ENCODE measurements at regions not wholly inside any gene's neighbourhood (a gene's known extent, or its start where the extent isn't known, plus 50 kb on each side); places are given as distances from the start of the nearest gene placed in this dataset.

DNA sequence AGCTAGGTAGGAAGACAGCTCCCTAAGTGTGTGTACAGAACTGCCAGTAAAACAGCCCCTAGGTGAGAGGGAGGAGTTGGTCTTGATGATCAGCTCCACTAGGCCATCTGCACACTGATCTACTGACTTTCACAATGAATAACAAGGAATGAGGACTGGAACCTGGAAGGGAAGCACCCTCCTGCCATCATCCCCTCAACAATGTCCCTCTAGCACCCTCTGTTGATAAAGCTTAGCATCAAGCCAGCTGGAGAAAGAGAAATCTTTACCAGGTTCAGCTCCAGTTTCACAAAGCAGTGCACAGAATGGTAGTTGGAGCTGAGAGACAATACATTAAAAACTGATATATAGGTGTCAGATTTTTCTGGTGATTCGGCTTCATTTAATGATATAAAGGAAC, 57.2 kb upstream of the IRAK1BP1 start:
- no peak overlapping the region for H3K4me3 ChIP-seq (ENCODE audit: low read depth, low read length)
- ChIA-PET CTCF (interaction anchor here (0.5 to 2.6 kb wide), 21 partner anchors 13 to 1306 kb away, joined by 3 to 36 read pairs (median 3); no protein-coding TSS in a partner anchor), POLR2A (no interaction called here)
- TF ChIP-seq, protein P1, sequence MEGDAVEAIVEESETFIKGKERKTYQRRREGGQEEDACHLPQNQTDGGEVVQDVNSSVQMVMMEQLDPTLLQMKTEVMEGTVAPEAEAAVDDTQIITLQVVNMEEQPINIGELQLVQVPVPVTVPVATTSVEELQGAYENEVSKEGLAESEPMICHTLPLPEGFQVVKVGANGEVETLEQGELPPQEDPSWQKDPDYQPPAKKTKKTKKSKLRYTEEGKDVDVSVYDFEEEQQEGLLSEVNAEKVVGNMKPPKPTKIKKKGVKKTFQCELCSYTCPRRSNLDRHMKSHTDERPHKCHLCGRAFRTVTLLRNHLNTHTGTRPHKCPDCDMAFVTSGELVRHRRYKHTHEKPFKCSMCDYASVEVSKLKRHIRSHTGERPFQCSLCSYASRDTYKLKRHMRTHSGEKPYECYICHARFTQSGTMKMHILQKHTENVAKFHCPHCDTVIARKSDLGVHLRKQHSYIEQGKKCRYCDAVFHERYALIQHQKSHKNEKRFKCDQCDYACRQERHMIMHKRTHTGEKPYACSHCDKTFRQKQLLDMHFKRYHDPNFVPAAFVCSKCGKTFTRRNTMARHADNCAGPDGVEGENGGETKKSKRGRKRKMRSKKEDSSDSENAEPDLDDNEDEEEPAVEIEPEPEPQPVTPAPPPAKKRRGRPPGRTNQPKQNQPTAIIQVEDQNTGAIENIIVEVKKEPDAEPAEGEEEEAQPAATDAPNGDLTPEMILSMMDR (tag by site-specific recombination; IDR thresholded peaks at IDR 0.05), result peak; percentile 62
- TF ChIP-seq PATZ1 (tag by site-specific recombination; IDR thresholded peaks at IDR 0.05), result no peak
- TF ChIP-seq KLF8 (tag by site-specific recombination; IDR thresholded peaks at IDR 0.05), result no peak
- TF ChIP-seq ZNF654 (tag by site-specific recombination; IDR thresholded peaks at IDR 0.05; ENCODE audit: low read depth), result peak; percentile 72
- no peak overlapping the region for H3K27ac ChIP-seq (ENCODE audit: extremely low read depth, low read depth, low read length)
- no peaks in the 10 kb centered on the region for H3K4me1 ChIP-seq (ENCODE audit: control insufficient read depth, insufficient read depth, low read length)
- no peaks in the 10 kb centered on the region for H3K36me3 ChIP-seq (ENCODE audit: control insufficient read depth in 2 of 2, insufficient read depth in 1 of 2, low read length in 2 of 2)
- H3K9me3 ChIP-seq (ENCODE audit: control insufficient read depth, insufficient read depth, low read depth, low read length), result no peaks in the 10 kb centered on the region

DNA sequence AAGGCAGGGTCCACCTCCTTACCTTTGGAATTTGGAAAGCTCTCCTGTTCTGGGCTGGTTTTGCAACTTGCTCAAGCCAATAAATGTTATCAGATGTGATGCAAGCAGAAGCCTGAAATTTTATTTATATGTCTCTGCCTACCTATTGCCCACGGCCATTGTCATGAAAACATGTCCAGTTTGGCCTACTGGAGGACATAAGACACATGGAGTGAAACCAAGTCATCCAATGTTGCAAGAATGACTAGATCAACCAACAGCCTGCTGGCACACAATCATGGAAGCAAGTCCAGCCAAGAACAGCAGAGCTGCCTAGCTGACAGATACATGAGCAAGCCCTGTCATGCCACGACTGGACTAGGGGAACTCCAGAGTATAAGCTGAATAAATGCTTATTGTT, 56.7 kb upstream of the IRAK1BP1 start:
- CTCF ChIA-PET, result interaction anchor here (0.5 to 2.6 kb wide), 16 partner anchors 12 to 1192 kb away, joined by 3 to 36 read pairs (median 4); no protein-coding TSS in a partner anchor
- POLR2A ChIA-PET, result no interaction called here
- H3K4me1 ChIP-seq (ENCODE audit: control insufficient read depth, insufficient read depth, low read length), result no peaks in the 10 kb centered on the region
- TF ChIP-seq ZNF302 (tag by site-specific recombination; IDR thresholded peaks at IDR 0.05; ENCODE audit: low read depth) (no peak), ZNF350 (tag by site-specific recombination; IDR thresholded peaks at IDR 0.05) (no peak), ZBTB1 (tag by site-specific recombination; IDR thresholded peaks at IDR 0.05) (no peak), PRDM10 (tag by site-specific recombination; IDR thresholded peaks at IDR 0.05) (no peak), OVOL3 (tag by site-specific recombination; IDR thresholded peaks at IDR 0.05) (no peak), ZNF621 (tag by site-specific recombination; IDR thresholded peaks at IDR 0.05) (no peak), ZNF26 (tag by site-specific recombination; IDR thresholded peaks at IDR 0.05) (no peak), ZNF404 (tag by site-specific recombination; IDR thresholded peaks at IDR 0.05) (no peak), ZNF571 (tag by site-specific recombination; IDR thresholded peaks at IDR 0.05) (no peak)
- no peaks in the 10 kb centered on the region for H3K9me3 ChIP-seq (ENCODE audit: control insufficient read depth, insufficient read depth, low read depth, low read length)
- no peak overlapping the region for H3K27ac ChIP-seq (ENCODE audit: extremely low read depth, low read depth, low read length)
- no peak overlapping the region for H3K4me3 ChIP-seq (ENCODE audit: low read depth, low read length)
- H3K36me3 ChIP-seq (ENCODE audit: control insufficient read depth in 2 of 2, insufficient read depth in 1 of 2, low read length in 2 of 2), result no peaks in the 10 kb centered on the region

Measured in HEK293 (cell line).